Peyer's patch (tissue), 4 donors: ENCODE measurements at regions not wholly inside any gene's neighbourhood (a gene's known extent, or its start where the extent isn't known, plus 50 kb on each side); places are given as distances from the start of the nearest gene placed in this dataset.

Source experiments
- CTCF ChIP-seq, 6 experiments: fragments of 450-650 bp in 4 of 6; fragments of 200-600 bp in 2 of 6; sonication (generic) in 1 of 6; IDR thresholded peaks; one replicate each; pipeline ENCODE4 v1.5.1; 2017 to 2019; ENCODE audit warnings: antibody characterized with exemption in 6 of 6, mild to moderate bottlenecking in 3 of 6, moderate library complexity in 1 of 6
- POLR2A ChIP-seq, 2 donors: fragments of 450-650 bp; IDR thresholded peaks; one replicate each; pipeline ENCODE4 v1.5.1; 2017; ENCODE audit warnings: antibody characterized with exemption in 2 of 2, mild to moderate bottlenecking in 2 of 2, moderate library complexity in 2 of 2

GRCh38 chr22:49021926-49022815 is 805.5 kb downstream of the BRD1 start:
- no peak for TF ChIP-seq CTCF (IDR thresholded peaks at IDR 0.05)
- TF ChIP-seq POLR2A (IDR thresholded peaks at IDR 0.05): no peak
